LNCaP clone FGC (cell line): ENCODE measurements at regions not wholly inside any gene's neighbourhood (a gene's known extent, or its start where the extent isn't known, plus 50 kb on each side); places are given as distances from the start of the nearest gene placed in this dataset.

Experiments used
- DNase-seq: peaks from one replicate; pipeline ENCODE4 v3.0.0-alpha.2; 2011; ENCODE audit warnings: low read depth
- H3K4me3 ChIP-seq: 2 replicates; pipeline ENCODE4 v1.5.1; 2011; ENCODE audit warnings: mild to moderate bottlenecking, low read depth, low read length, control low read depth
- TF ChIP-seq, protein P1 (sequence below): IDR thresholded peaks from 2 replicates; pipeline ENCODE4 v1.5.1; 2012; ENCODE audit warnings: mild to moderate bottlenecking; ENCODE audit not compliant: control insufficient read depth, insufficient read depth; ENCODE audit errors: extremely low read depth

DNA sequence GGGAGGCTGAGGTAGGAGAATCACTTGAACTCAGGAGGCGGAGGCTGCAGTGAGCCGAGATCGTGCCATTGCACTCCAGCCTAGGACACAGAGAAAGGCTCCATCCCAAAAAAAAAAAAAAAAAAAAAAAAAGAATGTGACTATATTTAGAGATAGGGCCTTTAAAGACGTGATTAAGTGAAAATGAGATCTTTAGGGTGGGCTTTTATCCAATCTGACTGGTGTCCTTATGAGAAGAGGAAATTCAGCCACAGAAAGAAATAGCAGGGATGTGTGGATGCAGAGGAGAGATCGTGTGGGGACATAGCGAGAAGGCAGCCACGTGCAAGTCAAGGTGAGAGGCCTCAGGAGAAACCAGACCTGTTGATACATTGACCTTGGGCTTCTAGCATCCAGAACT, 69.9 kb upstream of the ACSL3 start:
- no peak overlapping the region for H3K4me3 ChIP-seq
- TF ChIP-seq, protein P1, sequence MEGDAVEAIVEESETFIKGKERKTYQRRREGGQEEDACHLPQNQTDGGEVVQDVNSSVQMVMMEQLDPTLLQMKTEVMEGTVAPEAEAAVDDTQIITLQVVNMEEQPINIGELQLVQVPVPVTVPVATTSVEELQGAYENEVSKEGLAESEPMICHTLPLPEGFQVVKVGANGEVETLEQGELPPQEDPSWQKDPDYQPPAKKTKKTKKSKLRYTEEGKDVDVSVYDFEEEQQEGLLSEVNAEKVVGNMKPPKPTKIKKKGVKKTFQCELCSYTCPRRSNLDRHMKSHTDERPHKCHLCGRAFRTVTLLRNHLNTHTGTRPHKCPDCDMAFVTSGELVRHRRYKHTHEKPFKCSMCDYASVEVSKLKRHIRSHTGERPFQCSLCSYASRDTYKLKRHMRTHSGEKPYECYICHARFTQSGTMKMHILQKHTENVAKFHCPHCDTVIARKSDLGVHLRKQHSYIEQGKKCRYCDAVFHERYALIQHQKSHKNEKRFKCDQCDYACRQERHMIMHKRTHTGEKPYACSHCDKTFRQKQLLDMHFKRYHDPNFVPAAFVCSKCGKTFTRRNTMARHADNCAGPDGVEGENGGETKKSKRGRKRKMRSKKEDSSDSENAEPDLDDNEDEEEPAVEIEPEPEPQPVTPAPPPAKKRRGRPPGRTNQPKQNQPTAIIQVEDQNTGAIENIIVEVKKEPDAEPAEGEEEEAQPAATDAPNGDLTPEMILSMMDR, result no peak
- no peak for DNase-seq

DNA sequence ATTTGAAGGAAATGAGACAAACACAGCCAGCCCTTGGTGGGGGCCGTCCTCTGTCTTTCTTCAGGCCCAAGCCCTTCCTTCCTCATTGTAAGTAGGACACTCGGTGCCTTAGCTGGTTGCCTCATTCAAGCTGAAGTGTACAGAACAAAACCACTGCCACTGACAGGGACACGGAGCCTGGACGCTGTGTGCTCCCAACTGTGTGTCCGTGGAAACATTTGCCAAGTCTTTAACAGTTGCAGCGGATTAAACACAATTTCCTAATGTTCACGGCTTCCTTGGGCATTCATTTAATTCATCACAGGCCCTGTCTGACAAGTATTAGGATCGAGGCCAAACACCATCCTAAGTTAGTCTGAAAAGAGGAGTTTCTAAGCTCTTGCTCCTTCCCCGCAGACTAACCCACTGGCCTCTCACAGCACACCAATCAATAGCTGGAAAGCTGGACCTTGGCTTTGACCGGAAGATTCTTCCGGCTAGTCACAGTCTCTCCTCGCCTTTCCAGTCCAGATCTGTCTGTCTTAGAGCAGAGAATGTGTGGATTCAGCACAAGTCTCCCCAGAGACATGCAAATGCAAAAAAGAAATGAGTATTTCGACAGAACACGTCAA, 68.7 kb upstream of the ACSL3 start:
- H3K4me3 ChIP-seq, result no peak overlapping the region
- TF ChIP-seq, protein P1, result no peak
- DNase-seq, result no peak

DNA sequence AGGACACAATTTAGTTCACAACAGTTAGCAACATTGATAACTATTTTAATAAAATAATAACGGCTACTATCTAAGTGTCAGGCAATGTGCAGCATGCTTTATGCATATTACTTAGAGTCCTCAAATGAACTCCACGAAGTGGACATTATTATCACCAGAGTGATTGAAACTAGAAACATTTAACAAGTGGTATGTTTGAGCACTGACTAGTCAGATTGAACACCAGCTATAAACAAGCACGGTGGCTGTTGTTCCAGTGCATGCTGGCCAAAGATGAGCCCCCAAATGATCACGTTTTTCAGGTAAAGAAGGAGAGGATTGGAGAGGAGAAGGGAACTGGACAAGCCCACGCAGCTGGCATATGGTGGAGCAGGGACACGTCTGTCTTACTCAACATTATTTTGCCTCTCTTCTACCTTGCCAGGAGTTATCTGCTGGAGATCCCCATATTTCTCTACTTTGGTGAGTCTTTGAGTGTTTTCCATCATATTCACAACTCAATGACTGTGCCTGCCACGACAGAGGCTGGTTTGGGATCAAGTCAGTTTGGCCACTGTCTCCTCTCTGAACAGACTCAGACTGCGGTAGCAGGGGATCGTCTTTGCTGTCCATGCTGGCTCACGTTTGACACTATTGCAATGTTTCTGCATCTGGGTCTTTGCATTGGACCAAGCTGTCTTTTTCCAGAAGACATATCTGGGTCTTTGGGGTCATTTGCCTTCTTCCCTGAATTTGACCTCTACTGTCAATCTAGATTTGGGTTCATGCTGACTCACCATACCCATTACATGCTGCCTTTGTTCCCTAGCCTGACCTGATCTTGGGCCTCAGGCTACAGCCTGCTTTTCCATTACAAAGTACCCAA, 66.0 kb upstream of the ACSL3 start:
- TF ChIP-seq, protein P1, result no peak
- H3K4me3 ChIP-seq, result no peak overlapping the region
- DNase-seq, result no peak

DNA sequence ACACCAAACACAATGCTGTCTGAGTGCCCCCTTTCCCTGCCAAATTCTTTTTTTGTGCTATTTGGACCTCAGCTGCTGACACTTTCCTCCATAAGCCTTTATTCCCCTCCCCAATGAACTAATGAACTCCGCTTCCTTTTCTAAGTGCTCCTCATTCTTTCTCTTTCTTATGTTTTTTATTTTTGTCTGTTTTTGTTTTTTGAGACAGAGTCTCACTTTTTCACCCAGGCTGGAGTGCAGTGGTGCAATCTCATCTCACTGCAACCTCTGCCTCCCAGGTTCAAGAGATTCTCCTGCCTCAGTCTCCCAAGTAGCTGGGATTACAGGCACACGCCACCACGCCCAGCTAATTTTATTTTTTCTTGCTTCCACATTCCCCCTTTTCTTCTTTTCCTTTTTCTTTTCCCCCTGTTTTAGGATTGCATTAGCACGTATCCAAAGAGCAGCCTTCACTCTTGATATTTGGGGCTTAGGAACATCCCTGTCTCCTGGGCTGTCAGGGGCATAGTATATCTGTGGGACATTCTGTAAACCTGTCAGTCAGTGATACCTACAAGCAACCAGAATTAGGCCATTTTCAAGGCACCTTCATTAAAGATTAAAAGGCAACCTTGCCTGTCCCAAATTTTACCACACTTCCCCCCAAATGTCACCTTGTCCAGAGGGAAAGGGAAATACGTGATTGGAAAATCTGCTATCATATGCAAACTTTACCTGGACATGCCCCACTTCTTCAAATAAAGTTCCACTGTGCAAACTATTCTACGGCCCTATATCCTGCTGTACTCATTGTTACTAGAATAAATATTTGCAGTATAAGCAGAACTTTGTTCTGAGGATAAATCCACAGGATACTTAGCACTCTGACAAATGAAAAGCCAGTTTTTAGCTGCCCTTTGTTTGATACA, 65.1 kb upstream of the ACSL3 start:
- TF ChIP-seq, protein P1, result no peak
- H3K4me3 ChIP-seq, result no peak overlapping the region
- peak; percentile 88 for DNase-seq

DNA sequence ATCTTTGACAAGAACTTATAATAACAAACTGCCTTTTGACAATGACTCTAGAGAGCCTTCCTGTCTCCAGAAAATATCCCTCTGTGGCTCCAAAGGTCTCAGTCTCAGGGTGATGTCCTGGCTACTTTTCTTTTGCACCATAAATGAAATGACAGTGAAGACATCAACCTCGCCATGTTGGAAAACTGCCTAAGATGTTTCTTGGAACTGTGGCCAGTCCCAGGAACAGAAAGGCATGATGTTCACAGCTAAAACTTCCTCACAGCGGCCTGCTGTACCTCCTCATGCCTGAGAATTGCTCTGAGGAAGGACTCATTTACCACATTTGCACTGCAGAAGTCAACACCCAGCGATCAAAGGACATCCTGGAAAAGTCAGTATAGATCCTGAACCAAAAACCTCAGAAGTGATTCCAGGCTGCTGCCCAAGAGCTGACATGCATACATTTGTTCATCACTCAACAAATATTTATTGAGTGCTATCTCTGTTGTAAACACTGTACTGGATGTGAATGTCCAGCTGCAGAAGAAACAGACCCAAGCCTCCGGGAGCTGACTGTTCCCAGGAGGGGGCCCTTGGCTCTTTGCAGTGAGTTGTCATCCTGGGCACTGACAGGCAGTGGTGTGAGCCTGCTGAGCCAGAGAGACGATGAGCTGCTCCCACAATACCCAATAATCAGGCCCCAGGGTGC, 64.3 kb upstream of the ACSL3 start:
- peak; percentile 97 for DNase-seq
- H3K4me3 ChIP-seq, result peak overlapping the region; percentile 3; the same call in 1 of the 2 replicates
- TF ChIP-seq, protein P1, result no peak

DNA sequence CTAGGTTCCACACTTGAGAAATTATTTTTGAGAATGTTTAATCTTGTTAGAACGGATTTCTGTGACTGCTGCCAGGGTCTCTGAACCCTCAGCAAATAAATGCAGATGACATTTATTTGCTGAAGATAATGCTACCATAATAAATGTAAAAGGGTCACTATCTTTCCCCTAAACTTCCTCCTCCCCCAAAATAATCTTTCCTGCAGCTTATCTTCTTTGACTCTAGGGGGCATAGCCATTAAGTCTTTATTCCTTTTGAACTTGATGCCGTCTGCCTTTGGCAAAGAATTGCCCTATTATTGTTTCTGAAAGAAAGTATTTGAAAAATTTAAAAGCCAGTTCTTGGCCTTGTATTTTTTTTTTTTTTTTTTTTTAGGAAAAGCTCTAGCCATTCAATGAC, 63.6 kb upstream of the ACSL3 start:
- no peak overlapping the region for H3K4me3 ChIP-seq
- no peak for DNase-seq
- TF ChIP-seq, protein P1, result peak; percentile 49
